SK-N-SH treated with all-trans-retinoic acid at 6 μM for 48 hours (cell line): ENCODE measurements at regions not wholly inside any gene's neighbourhood (a gene's known extent, or its start where the extent isn't known, plus 50 kb on each side); places are given as distances from the start of the nearest gene placed in this dataset.

Source experiments
- ATAC-seq: fragments of 200-7000 bp; cut with Tn5 transposase; 3 replicates; pipeline ENCODE4 v1.9.1; 2020; ENCODE audit warnings: mild to moderate bottlenecking, moderate library complexity
- ARNTL ChIP-seq: fragments of 450-650 bp; formaldehyde crosslinking; IDR thresholded peaks from 2 replicates; pipeline ENCODE4 v1.5.0; 2020; ENCODE audit warnings: low read depth, mild to moderate bottlenecking, moderate library complexity, borderline replicate concordance
- BACH2 ChIP-seq: fragments of 250-450 bp; sonication (Bioruptor Pico); IDR thresholded peaks from 2 replicates; pipeline ENCODE4 v1.9.0; 2021; ENCODE audit warnings: mild to moderate bottlenecking, borderline replicate concordance
- CSRNP3 ChIP-seq: fragments of 250-450 bp; sonication (Bioruptor Pico); IDR thresholded peaks from 2 replicates; pipeline ENCODE4 v1.5.1; 2021; ENCODE audit warnings: mild to moderate bottlenecking, moderate library complexity
- ESRRG ChIP-seq: fragments of 250-450 bp; sonication (Bioruptor Pico); IDR thresholded peaks from 2 replicates; pipeline ENCODE4 v1.6.1; 2021; ENCODE audit warnings: mild to moderate bottlenecking
- GLIS3 ChIP-seq: fragments of 250-450 bp; sonication (Bioruptor Pico); IDR thresholded peaks from 2 replicates; pipeline ENCODE4 v1.5.0; 2020; ENCODE audit warnings: mild to moderate bottlenecking, moderate library complexity
- ISL1 ChIP-seq: fragments of 250-450 bp; sonication (Bioruptor Pico); IDR thresholded peaks from 2 replicates; pipeline ENCODE4 v2.1.2; 2022; ENCODE audit warnings: mild to moderate bottlenecking, moderate library complexity
- OSR1 ChIP-seq: fragments of 250-450 bp; sonication (Bioruptor Pico); IDR thresholded peaks from 2 replicates; pipeline ENCODE4 v1.8.0; 2022; ENCODE audit warnings: moderate library complexity, mild to moderate bottlenecking, inconsistent platforms
- PATZ1 ChIP-seq: fragments of 250-450 bp; sonication (Bioruptor Pico); IDR thresholded peaks from 2 replicates; pipeline ENCODE4 v1.8.0; 2020; ENCODE audit warnings: mild to moderate bottlenecking, moderate library complexity, borderline replicate concordance
- POU6F1 ChIP-seq: fragments of 250-450 bp; sonication (Bioruptor Pico); IDR thresholded peaks from 2 replicates; pipeline ENCODE4 v1.8.0; 2021; ENCODE audit warnings: low read depth, mild to moderate bottlenecking, moderate library complexity, borderline replicate concordance
- RARB ChIP-seq: fragments of 250-450 bp; sonication (Bioruptor Pico); IDR thresholded peaks from 2 replicates; pipeline ENCODE4 v1.8.0; 2021; ENCODE audit warnings: mild to moderate bottlenecking, moderate library complexity
- SNAI2 ChIP-seq: fragments of 250-450 bp; sonication (Bioruptor Pico); IDR thresholded peaks from 2 replicates; pipeline ENCODE4 v1.5.0; 2020; ENCODE audit warnings: mild to moderate bottlenecking, moderate library complexity
- TCF4 ChIP-seq: fragments of 250-450 bp; sonication (Bioruptor Pico); IDR thresholded peaks from 2 replicates; pipeline ENCODE4 v1.8.0; 2021; ENCODE audit warnings: mild to moderate bottlenecking, moderate library complexity, borderline replicate concordance
- TOX ChIP-seq: fragments of 250-450 bp; sonication (Bioruptor Pico); IDR thresholded peaks from 2 replicates; pipeline ENCODE4 v1.8.0; 2021; ENCODE audit warnings: mild to moderate bottlenecking, moderate library complexity, borderline replicate concordance
- TSHZ2 ChIP-seq: fragments of 250-450 bp; sonication (Bioruptor Pico); IDR thresholded peaks from 2 replicates; pipeline ENCODE4 v1.5.0; 2020; ENCODE audit warnings: mild to moderate bottlenecking, moderate library complexity
- ZC3H10 ChIP-seq: fragments of 250-450 bp; sonication (Bioruptor Pico); IDR thresholded peaks from 2 replicates; pipeline ENCODE4 v1.5.1; 2021; ENCODE audit warnings: mild to moderate bottlenecking, moderate library complexity
- ZFP3 ChIP-seq: fragments of 250-450 bp; sonication (Bioruptor Pico); IDR thresholded peaks from 2 replicates; pipeline ENCODE4 v1.5.0; 2020; ENCODE audit warnings: mild to moderate bottlenecking, moderate library complexity
- ZNF565 ChIP-seq: fragments of 450-650 bp; formaldehyde crosslinking; conservative IDR thresholded peaks from 2 replicates; pipeline ENCODE4 v1.5.0; 2020; ENCODE audit warnings: low read depth, mild to moderate bottlenecking, moderate library complexity
- ZNF70 ChIP-seq: fragments of 450-650 bp; formaldehyde crosslinking; IDR thresholded peaks from 2 replicates; pipeline ENCODE4 v1.5.0; 2020; ENCODE audit warnings: mild to moderate bottlenecking, moderate library complexity
- ZNF8 ChIP-seq: fragments of 450-650 bp; formaldehyde crosslinking; IDR thresholded peaks from 2 replicates; pipeline ENCODE4 v1.5.0; 2020; ENCODE audit warnings: mild to moderate bottlenecking, moderate library complexity

GRCh38 chr13:111484959-111485358 lies 164.5 kb downstream of the TEX29 start:
- no peak for TF ChIP-seq ZC3H10 (CRISPR knock-in tag)
- no peak for TF ChIP-seq ZNF70 (CRISPR knock-in tag)
- TF ChIP-seq TCF4 (CRISPR knock-in tag) = no peak
- no peak for TF ChIP-seq BACH2 (CRISPR knock-in tag)
- TF ChIP-seq TOX (CRISPR knock-in tag) = no peak
- no peak for TF ChIP-seq ESRRG (CRISPR knock-in tag)
- TF ChIP-seq SNAI2 (CRISPR knock-in tag) = no peak
- TF ChIP-seq CSRNP3 = no peak
- no peak for TF ChIP-seq PATZ1 (CRISPR knock-in tag)
- TF ChIP-seq ZFP3 (CRISPR knock-in tag) = no peak
- no peak for TF ChIP-seq POU6F1
- no peak for TF ChIP-seq ARNTL (CRISPR knock-in tag)
- TF ChIP-seq, all 23 proteins: peak for 0
- no peak for ATAC-seq

GRCh38 chr13:111485491-111486250 lies 165.2 kb downstream of the TEX29 start:
- TF ChIP-seq ARNTL (CRISPR knock-in tag) (no peak), ZNF8 (CRISPR knock-in tag) (no peak), ISL1 (CRISPR knock-in tag) (no peak), ZFP3 (CRISPR knock-in tag) (no peak), OSR1 (CRISPR knock-in tag) (no peak), PATZ1 (CRISPR knock-in tag) (no peak), ZNF70 (CRISPR knock-in tag) (no peak), BACH2 (CRISPR knock-in tag) (no peak), SNAI2 (CRISPR knock-in tag) (no peak), ZNF565 (CRISPR knock-in tag) (no peak)
- no peak for ATAC-seq

- no peak for TF ChIP-seq GLIS3 (CRISPR knock-in tag)
- TF ChIP-seq OSR1 (CRISPR knock-in tag) = no peak
- TF ChIP-seq PATZ1 (CRISPR knock-in tag) = no peak
- no peak for TF ChIP-seq ESRRG (CRISPR knock-in tag)
- TF ChIP-seq TSHZ2 = no peak
- no peak for TF ChIP-seq SNAI2 (CRISPR knock-in tag)
- no peak for TF ChIP-seq RARB
- no peak for ATAC-seq
Observed at GRCh38 chr13:111486331-111486730, 165.9 kb downstream of the TEX29 start.
